PC-9 (cell line): ENCODE measurements at regions not wholly inside any gene's neighbourhood (a gene's known extent, or its start where the extent isn't known, plus 50 kb on each side); places are given as distances from the start of the nearest gene placed in this dataset.

ENCODE experiments used
- BruUV-seq: library from RNA; stranded (reverse); fragments of 400-500 nt; replicated peaks from 2 replicates; lab custom pipeline; 2021; lab: Mats Ljungman, UMichigan
- CTCF ChIA-PET: fragments of 300-600 bp; sonication (Branson Sonifier 250); formaldehyde crosslinking; loops from one replicate; lab custom pipeline; 2022; ENCODE audit warnings: antibody characterized with exemption; lab: Charles Lee
- POLR2A ChIA-PET: fragments of 300-600 bp; sonication (Branson Sonifier 250); formaldehyde crosslinking; loops from one replicate; lab custom pipeline; 2022; ENCODE audit warnings: antibody characterized with exemption; ENCODE audit not compliant: unreplicated experiment; lab: Charles Lee
- DNase-seq, 2 experiments: peaks; one replicate each; pipeline versions ENCODE4 v3.0.0 to v3.0.0-alpha.2; 2015 to 2022; ENCODE audit warnings: mixed read lengths in 1 of 2
- H2AFZ ChIP-seq: fragments of 200-600 bp; sonication (generic); 2 replicates; pipeline ENCODE4 v1.8.1; 2017; ENCODE audit warnings: antibody characterized with exemption
- H3F3A ChIP-seq: fragments of 200-600 bp; sonication (generic); 2 replicates; pipeline ENCODE4 v1.8.1; 2017; ENCODE audit warnings: antibody characterized with exemption, mild to moderate bottlenecking, low read depth; ENCODE audit not compliant: insufficient read depth
- H3K27ac ChIP-seq: fragments of 200-600 bp; sonication (generic); 2 replicates; pipeline ENCODE4 v1.6.1; 2016; ENCODE audit warnings: mixed run types
- H3K27me3 ChIP-seq: fragments of 200-600 bp; sonication (generic); 2 replicates; pipeline ENCODE4 v1.6.1; 2016; ENCODE audit warnings: low read depth, mixed run types; ENCODE audit not compliant: insufficient read depth
- H3K36me3 ChIP-seq: fragments of 200-600 bp; sonication (generic); 2 replicates; pipeline ENCODE4 v1.6.1; 2016; ENCODE audit warnings: low read depth, mixed run types
- H3K4me1 ChIP-seq: fragments of 200-600 bp; sonication (generic); replicated peaks from 2 replicates; pipeline ENCODE4 v1.6.1; 2016; ENCODE audit warnings: mixed run types; ENCODE audit not compliant: insufficient read depth
- H3K4me2 ChIP-seq: fragments of 200-600 bp; sonication (generic); 2 replicates; pipeline ENCODE4 v1.6.1; 2017; ENCODE audit warnings: mixed run types
- H3K4me3 ChIP-seq: fragments of 200-600 bp; sonication (generic); 2 replicates; pipeline ENCODE4 v1.6.1; 2016; ENCODE audit warnings: mixed run types
- H3K79me2 ChIP-seq: fragments of 200-600 bp; sonication (generic); 2 replicates; pipeline ENCODE4 v1.6.1; 2017; ENCODE audit warnings: low read depth, mixed run types
- H3K9me2 ChIP-seq: fragments of 200-600 bp; sonication (generic); 2 replicates; pipeline ENCODE4 v1.8.1; 2017; ENCODE audit warnings: mild to moderate bottlenecking; ENCODE audit not compliant: insufficient read depth
- H3K9me3 ChIP-seq: fragments of 200-600 bp; sonication (generic); 2 replicates; pipeline ENCODE4 v1.8.1; 2016; ENCODE audit warnings: low read depth; ENCODE audit not compliant: insufficient read depth
- H4K20me1 ChIP-seq: fragments of 200-600 bp; sonication (generic); 2 replicates; pipeline ENCODE4 v1.8.1; 2017; ENCODE audit not compliant: insufficient read depth
- CTCF ChIP-seq: fragments of 200-600 bp; sonication (generic); conservative IDR thresholded peaks from 2 replicates; pipeline ENCODE4 v1.6.1; 2017; ENCODE audit warnings: mixed run types, antibody characterized with exemption, mild to moderate bottlenecking, moderate library complexity
- EZH2 ChIP-seq: fragments of 200-600 bp; sonication (generic); IDR thresholded peaks from 2 replicates; pipeline ENCODE4 v1.8.0; 2017; ENCODE audit warnings: antibody characterized with exemption, low read depth
- intact Hi-C: fragments of 100-400 bp; cut with micrococcal nuclease; formaldehyde crosslinking; loops from one replicate; pipeline ENCODE4 v1.10.0; 2022; ENCODE audit not compliant: unreplicated experiment

GRCh38 chr18:73594749-73595148, 552.9 kb downstream of the FBXO15 start:
- BruUV-seq: no TSS peak
- CTCF ChIA-PET: no interaction called here
- intact Hi-C loops: no loop called here
- Histone ChIP-seq H3K27me3 (no peaks in the 10 kb centered on the region), H2AFZ (no peak overlapping the region), H3K27ac (no peak overlapping the region), H3K9me2 (no peaks in the 10 kb centered on the region), H3K79me2 (no peaks in the 10 kb centered on the region), H3K9me3 (no peaks in the 10 kb centered on the region), H3K4me1 (no peaks in the 10 kb centered on the region), H3K36me3 (no peaks in the 10 kb centered on the region), H4K20me1 (no peaks in the 10 kb centered on the region), H3K4me2 (no peak overlapping the region), H3F3A (no peaks in the 10 kb centered on the region), H3K4me3 (no peak overlapping the region)
- POLR2A ChIA-PET: no interaction called here
- no peak for DNase-seq
- TF ChIP-seq CTCF (no peak), EZH2 (no peak)

- no peak overlapping the region for H2AFZ ChIP-seq
- TF ChIP-seq CTCF (no peak), EZH2 (no peak)
- no peaks in the 10 kb centered on the region for H3K79me2 ChIP-seq
- intact Hi-C loops: no loop called here
- H3K4me2 ChIP-seq: no peak overlapping the region
- H3K9me2 ChIP-seq: peaks cover 5% of the 10 kb centered on the region; the same call in 1 of the 2 replicates
- no peaks in the 10 kb centered on the region for H3K9me3 ChIP-seq
- H3F3A ChIP-seq: no peaks in the 10 kb centered on the region
- H3K36me3 ChIP-seq: no peaks in the 10 kb centered on the region
- CTCF ChIA-PET: no interaction called here
- POLR2A ChIA-PET: no interaction called here
- no peak overlapping the region for H3K27ac ChIP-seq
- no peaks in the 10 kb centered on the region for H3K4me1 ChIP-seq
- DNase-seq: no peak
- H4K20me1 ChIP-seq: no peaks in the 10 kb centered on the region
- no peaks in the 10 kb centered on the region for H3K27me3 ChIP-seq
- H3K4me3 ChIP-seq: no peak overlapping the region
- no TSS peak for BruUV-seq
These were observed 554.4 kb downstream of the FBXO15 start for GRCh38 chr18:73593207-73593606.

- intact Hi-C loops: no loop called here
- Histone ChIP-seq H3F3A (no peaks in the 10 kb centered on the region), H2AFZ (no peak overlapping the region), H4K20me1 (no peaks in the 10 kb centered on the region), H3K27me3 (no peaks in the 10 kb centered on the region), H3K4me1 (no peaks in the 10 kb centered on the region), H3K4me2 (no peak overlapping the region), H3K9me2 (peaks cover 5% of the 10 kb centered on the region; the same call in 1 of the 2 replicates), H3K27ac (no peak overlapping the region), H3K4me3 (no peak overlapping the region), H3K36me3 (no peaks in the 10 kb centered on the region), H3K79me2 (no peaks in the 10 kb centered on the region), H3K9me3 (no peaks in the 10 kb centered on the region)
- no peak for TF ChIP-seq CTCF
- ChIA-PET CTCF (no interaction called here), POLR2A (no interaction called here)
- no TSS peak for BruUV-seq
- no peak for DNase-seq
These were observed 556.7 kb downstream of the FBXO15 start for GRCh38 chr18:73590950-73591349.
